H1 (cell line): ENCODE measurements at regions not wholly inside any gene's neighbourhood (a gene's known extent, or its start where the extent isn't known, plus 50 kb on each side); places are given as distances from the start of the nearest gene placed in this dataset.
A peak's percentile ranks its signal among the peaks of the same experiment; 100 is the strongest.

Source experiments
- CTCF ChIA-PET: fragments of 300-600 bp; sonication (Branson Sonifier 250); formaldehyde crosslinking; loops from one replicate; lab custom pipeline; 2021; ENCODE audit not compliant: partially characterized antibody; lab: Charles Lee
- POLR2A ChIA-PET: fragments of 300-600 bp; sonication (Branson Sonifier 250); formaldehyde crosslinking; loops from one replicate; lab custom pipeline; 2021; ENCODE audit warnings: inconsistent platforms; ENCODE audit not compliant: partially characterized antibody; lab: Charles Lee
- DNase-seq, 2 experiments: peaks; one replicate each; pipeline versions ENCODE4 v3.0.0 to v3.0.0-alpha.2; 2010 to 2022; ENCODE audit warnings: low spot score in 2 of 2, low read depth in 1 of 2, mixed read lengths in 1 of 2
- FAIRE-seq: peaks from 2 replicates; lab custom pipeline; 2011; peaks lifted over from hg19 to GRCh38; lab: Jason Lieb, UNC
- H2AFZ ChIP-seq: 2 replicates; pipeline ENCODE4 v1.8.1; 2012; ENCODE audit warnings: low read length, inconsistent platforms
- H2AK5ac ChIP-seq: 2 replicates; pipeline ENCODE4 v1.6.1; 2013; ENCODE audit warnings: low read depth, low read length
- H2BK120ac ChIP-seq: replicated peaks from 2 replicates; pipeline ENCODE3; 2013; ENCODE audit warnings: low read depth, low read length, inconsistent platforms
- H2BK12ac ChIP-seq: 2 replicates; pipeline ENCODE4 v1.6.1; 2013; ENCODE audit warnings: low read depth, low read length
- H2BK15ac ChIP-seq: 2 replicates; pipeline ENCODE4 v1.6.1; 2013; ENCODE audit warnings: low read length
- H2BK20ac ChIP-seq: 2 replicates; pipeline ENCODE4 v1.6.1; 2013; ENCODE audit warnings: low read length
- H2BK5ac ChIP-seq: 2 replicates; pipeline ENCODE4 v1.6.1; 2013; ENCODE audit warnings: low read depth, low read length
- H3K14ac ChIP-seq: 2 replicates; pipeline ENCODE4 v1.6.1; 2013; ENCODE audit warnings: inconsistent platforms; ENCODE audit not compliant: insufficient read length
- H3K18ac ChIP-seq: 2 replicates; pipeline ENCODE4 v1.6.1; 2013; ENCODE audit warnings: low read length; ENCODE audit errors: extremely low read depth
- H3K23ac ChIP-seq: 2 replicates; pipeline ENCODE4 v1.6.1; 2013; ENCODE audit warnings: inconsistent platforms; ENCODE audit not compliant: insufficient read length
- H3K23me2 ChIP-seq: 2 replicates; pipeline ENCODE4 v1.6.1; 2013; ENCODE audit warnings: low read depth, low read length
- H3K27ac ChIP-seq: 2 replicates; pipeline ENCODE4 v1.6.1; 2011; ENCODE audit warnings: low read depth, low read length, inconsistent platforms
- H3K27me3 ChIP-seq, 4 experiments: replicated peaks in 1 of 4; 1 replicate in 1 of 4; 2 replicates in 3 of 4; pipeline versions ENCODE4 v1.6.1 to v1.8.1; 2011 to 2013; ENCODE audit warnings: low read length in 3 of 4, mild to moderate bottlenecking in 3 of 4, inconsistent platforms in 2 of 4, mixed read lengths in 2 of 4, moderate library complexity in 1 of 4; ENCODE audit not compliant: control insufficient read depth in 3 of 4, insufficient read depth in 3 of 4; ENCODE audit errors: extremely low read depth in 1 of 4
- H3K36me3 ChIP-seq, 4 experiments: 2 replicates each; pipeline versions ENCODE4 v1.6.1 to v1.8.1; 2011 to 2013; ENCODE audit warnings: mild to moderate bottlenecking in 4 of 4, low read length in 3 of 4, moderate library complexity in 2 of 4, control low read depth in 1 of 4, inconsistent platforms in 1 of 4; ENCODE audit not compliant: insufficient read depth in 4 of 4, control insufficient read depth in 2 of 4
- H3K4ac ChIP-seq: replicated peaks from 2 replicates; pipeline ENCODE3; 2013; ENCODE audit warnings: low read length, low read depth, mixed read lengths, inconsistent platforms; ENCODE audit not compliant: insufficient read length
- H3K4me1 ChIP-seq, 4 experiments: replicated peaks in 1 of 4; 1 replicate in 1 of 4; 2 replicates in 3 of 4; pipeline versions ENCODE4 v1.6.1 to v1.8.1; 2011 to 2013; ENCODE audit warnings: low read length in 3 of 4, inconsistent platforms in 2 of 4, mixed read lengths in 1 of 4; ENCODE audit not compliant: insufficient read depth in 4 of 4, control insufficient read depth in 3 of 4
- H3K4me2 ChIP-seq, 2 experiments: 2 replicates each; pipeline versions ENCODE4 v1.6.1 to v1.8.1; 2011 to 2013; ENCODE audit warnings: low read depth in 2 of 2, low read length in 2 of 2, control low read depth in 1 of 2, inconsistent platforms in 1 of 2, mild to moderate bottlenecking in 1 of 2; ENCODE audit not compliant: insufficient read depth in 1 of 2
- H3K4me3 ChIP-seq, 4 experiments: fragments of 200-600, 300-600 bp in 1 of 4; sonication (generic), shearing (Covaris generic), sonication (Bioruptor Twin) in 1 of 4; 2 replicates each; pipeline versions ENCODE4 v1.5.1 to v1.8.1; 2011 to 2016; ENCODE audit warnings: low read length in 4 of 4, low read depth in 3 of 4, control low read depth in 2 of 4, inconsistent platforms in 2 of 4, mild to moderate bottlenecking in 2 of 4, mixed read lengths in 1 of 4, moderate library complexity in 1 of 4; ENCODE audit not compliant: insufficient read depth in 2 of 4; ENCODE audit errors: extremely low read depth in 1 of 4
- H3K56ac ChIP-seq: replicated peaks from 2 replicates; pipeline ENCODE3; 2013; ENCODE audit warnings: low read depth, mild to moderate bottlenecking, mixed read lengths, low read length, inconsistent platforms; ENCODE audit not compliant: insufficient read length
- H3K79me1 ChIP-seq: 2 replicates; pipeline ENCODE4 v1.6.1; 2013; ENCODE audit warnings: low read depth, low read length, control low read depth
- H3K79me2 ChIP-seq, 2 experiments: 2 replicates each; pipeline versions ENCODE4 v1.6.1 to v1.8.1; 2012 to 2013; ENCODE audit warnings: low read length in 2 of 2, mild to moderate bottlenecking in 2 of 2, inconsistent platforms in 1 of 2; ENCODE audit not compliant: insufficient read depth in 2 of 2, control insufficient read depth in 1 of 2
- H3K9ac ChIP-seq, 4 experiments: replicated peaks in 1 of 4; 1 replicate in 1 of 4; 2 replicates in 3 of 4; pipeline versions ENCODE4 v1.6.1 to v1.8.1; 2011 to 2013; ENCODE audit warnings: low read depth in 3 of 4, low read length in 3 of 4, control low read depth in 2 of 4, mild to moderate bottlenecking in 2 of 4, moderate library complexity in 2 of 4, inconsistent platforms in 1 of 4; ENCODE audit errors: extremely low read depth in 1 of 4
- H3K9me3 ChIP-seq, 2 experiments: 2 replicates each; pipeline versions ENCODE4 v1.6.1 to v1.8.1; 2012 to 2013; ENCODE audit warnings: mild to moderate bottlenecking in 2 of 2, moderate library complexity in 2 of 2, control low read depth in 1 of 2, inconsistent platforms in 1 of 2, low read depth in 1 of 2, low read length in 1 of 2, mixed read lengths in 1 of 2; ENCODE audit not compliant: insufficient read depth in 2 of 2
- H4K20me1 ChIP-seq, 2 experiments: replicated peaks in 1 of 2; 2 replicates each; pipeline versions ENCODE3 to v1.8.1; 2011 to 2013; ENCODE audit warnings: inconsistent platforms in 2 of 2, low read length in 2 of 2, mild to moderate bottlenecking in 1 of 2; ENCODE audit not compliant: insufficient read depth in 2 of 2, control insufficient read depth in 1 of 2
- H4K5ac ChIP-seq: 2 replicates; pipeline ENCODE4 v1.6.1; 2013; ENCODE audit warnings: low read length, low read depth, mixed read lengths, inconsistent platforms; ENCODE audit not compliant: insufficient read length
- H4K8ac ChIP-seq: 2 replicates; pipeline ENCODE4 v1.8.0; 2013; ENCODE audit warnings: mild to moderate bottlenecking, moderate library complexity, low read length, inconsistent platforms; ENCODE audit not compliant: insufficient read depth; ENCODE audit errors: extremely low read depth
- H4K91ac ChIP-seq: replicated peaks from 2 replicates; pipeline ENCODE3; 2013; ENCODE audit warnings: low read length, mixed read lengths, inconsistent platforms; ENCODE audit not compliant: insufficient read length
- CEBPB ChIP-seq: IDR thresholded peaks from 2 replicates; pipeline ENCODE4 v1.6.1; 2012; ENCODE audit warnings: low read depth, low read length
- CHD1 ChIP-seq: IDR thresholded peaks from 2 replicates; pipeline ENCODE4 v1.6.1; 2012; ENCODE audit warnings: low read depth, low read length, improper control_type of control experiment
- NANOG ChIP-seq: IDR thresholded peaks from 2 replicates; pipeline ENCODE4 v1.6.1; 2011; ENCODE audit warnings: low read length, low read depth, mild to moderate bottlenecking, inconsistent platforms; ENCODE audit not compliant: insufficient read depth, poor library complexity, severe bottlenecking
- RAD21 ChIP-seq, 2 experiments: IDR thresholded peaks in 1 of 2; conservative IDR thresholded peaks in 1 of 2; 2 replicates each; pipeline ENCODE4 v1.6.1; 2011; ENCODE audit warnings: low read depth in 2 of 2, low read length in 2 of 2, improper control_type of control experiment in 1 of 2, inconsistent platforms in 1 of 2, mild to moderate bottlenecking in 1 of 2, moderate library complexity in 1 of 2
- RFX5 ChIP-seq: IDR thresholded peaks from 2 replicates; pipeline ENCODE4 v1.6.1; 2011; ENCODE audit warnings: low read depth, low read length, improper control_type of control experiment, borderline replicate concordance
- SRF ChIP-seq: IDR thresholded peaks from 2 replicates; pipeline ENCODE4 v1.6.1; 2011; ENCODE audit warnings: mild to moderate bottlenecking, low read depth, low read length, moderate library complexity
- ZNF274 ChIP-seq: IDR thresholded peaks from 2 replicates; pipeline ENCODE4 v1.7.0; 2012; ENCODE audit warnings: low read length, borderline replicate concordance; ENCODE audit errors: extremely low read depth
- WGBS, 2 experiments: shearing (Covaris generic) in 1 of 2; methylation state at CpG; one replicate each; pipeline versions ENCODE4 v1.1.6 to v1.1.7; 2013 to 2015; ENCODE audit warnings: low lambda C conversion rate in 2 of 2, mixed read lengths in 2 of 2, inconsistent platforms in 1 of 2, low coverage in 1 of 2, missing lambda C conversion rate in 1 of 2; ENCODE audit not compliant: insufficient replicate concordance in 2 of 2, insufficient coverage in 1 of 2, insufficient read length in 1 of 2; ENCODE audit errors: extremely low coverage in 1 of 2, missing lambda C conversion rate in 1 of 2; 5-methylcytosine and 5-hydroxymethylcytosine counted together
- TF ChIP-seq, protein P1 (sequence below): IDR thresholded peaks from 2 replicates; pipeline ENCODE4 v1.6.1; 2012; ENCODE audit warnings: inconsistent platforms
- TF ChIP-seq, protein P2 (sequence below), 3 experiments: IDR thresholded peaks; 1 replicate in 2 of 3; 2 replicates in 1 of 3; pipeline versions ENCODE4 v1.5.1 to v1.6.1; 2011; ENCODE audit warnings: low read length in 3 of 3, mild to moderate bottlenecking in 3 of 3, inconsistent platforms in 2 of 3, low read depth in 1 of 3, moderate library complexity in 1 of 3; ENCODE audit not compliant: insufficient read depth in 1 of 3; ENCODE audit errors: control extremely low read depth in 1 of 3
- TF ChIP-seq, protein P3 (sequence below): IDR thresholded peaks from 2 replicates; pipeline ENCODE4 v1.6.1; 2012; ENCODE audit warnings: inconsistent platforms

DNA sequence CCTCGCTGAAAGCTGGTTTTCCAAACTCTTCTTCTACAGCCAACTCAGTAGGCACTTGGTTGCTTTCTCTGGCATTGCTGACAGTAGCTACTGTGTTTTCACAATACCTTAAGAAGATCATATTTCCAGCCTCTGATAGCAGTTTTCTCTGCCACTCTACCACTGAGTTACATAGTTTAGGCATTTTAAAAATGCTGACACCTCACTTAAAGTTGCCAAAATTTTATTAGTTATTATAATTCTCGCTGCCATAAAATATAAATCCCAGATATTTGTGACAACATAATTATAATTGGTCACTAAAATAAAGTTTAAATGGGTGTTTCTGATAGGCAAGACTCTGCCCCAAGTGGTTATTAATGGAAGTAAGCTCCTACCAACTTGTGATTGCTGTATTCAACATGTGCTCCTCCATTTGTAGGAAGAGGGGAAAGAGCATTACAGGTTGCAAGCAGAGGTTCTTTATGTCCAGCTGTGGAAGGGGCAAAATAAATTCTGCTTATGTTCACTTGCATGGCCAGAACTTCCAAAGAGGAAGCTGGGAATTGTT, 1202.8 kb downstream of the CNTNAP5 start:
- no peak overlapping the region for H3K27ac ChIP-seq
- no peak overlapping the region for H2BK20ac ChIP-seq
- no peak overlapping the region for H3K4ac ChIP-seq
- no peak for DNase-seq
- no peaks in the 10 kb centered on the region for H3K79me2 ChIP-seq
- H3K36me3 ChIP-seq: no peaks in the 10 kb centered on the region
- no peak overlapping the region for H2BK5ac ChIP-seq
- POLR2A ChIA-PET: no interaction called here
- H3K79me1 ChIP-seq: no peaks in the 10 kb centered on the region
- H3K4me1 ChIP-seq: no peaks in the 10 kb centered on the region
- H3K56ac ChIP-seq: no peak overlapping the region
- no peak overlapping the region for H2BK12ac ChIP-seq
- no peak overlapping the region for H3K18ac ChIP-seq
- CTCF ChIA-PET: interaction anchor here (0.6 to 2.3 kb wide), 31 partner anchors 10 to 1789 kb away, joined by 3 to 12 read pairs (median 4); no protein-coding TSS in a partner anchor
- no peaks in the 10 kb centered on the region for H3K9me3 ChIP-seq
- H2AK5ac ChIP-seq: no peak overlapping the region
- no peak overlapping the region for H2AFZ ChIP-seq
- H3K27me3 ChIP-seq: no peaks in the 10 kb centered on the region
- H3K4me2 ChIP-seq: no peak overlapping the region
- no peak overlapping the region for H2BK120ac ChIP-seq
- no peak overlapping the region for H2BK15ac ChIP-seq
- peak; percentile 32 for FAIRE-seq
- H4K5ac ChIP-seq: no peak overlapping the region
- 79% methylated on average over 2 of the region's 2 CpGs; no CpG with 5 or more reads in 1 of the 2 experiments for WGBS, 2 experiments
- no peaks in the 10 kb centered on the region for H3K23me2 ChIP-seq
- H4K8ac ChIP-seq: no peak overlapping the region
- no peak overlapping the region for H3K4me3 ChIP-seq
- no peaks in the 10 kb centered on the region for H4K20me1 ChIP-seq
- H3K9ac ChIP-seq: no peak overlapping the region
- no peak overlapping the region for H3K14ac ChIP-seq
- H4K91ac ChIP-seq: no peak overlapping the region
- no peak overlapping the region for H3K23ac ChIP-seq
- TF ChIP-seq CEBPB: no peak
- TF ChIP-seq, protein P1, sequence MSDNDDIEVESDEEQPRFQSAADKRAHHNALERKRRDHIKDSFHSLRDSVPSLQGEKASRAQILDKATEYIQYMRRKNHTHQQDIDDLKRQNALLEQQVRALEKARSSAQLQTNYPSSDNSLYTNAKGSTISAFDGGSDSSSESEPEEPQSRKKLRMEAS: peak; percentile 39; the same call in 1 of the 2 replicates
- no peak for TF ChIP-seq SRF
- TF ChIP-seq ZNF274: no peak
- TF ChIP-seq, protein P2, sequence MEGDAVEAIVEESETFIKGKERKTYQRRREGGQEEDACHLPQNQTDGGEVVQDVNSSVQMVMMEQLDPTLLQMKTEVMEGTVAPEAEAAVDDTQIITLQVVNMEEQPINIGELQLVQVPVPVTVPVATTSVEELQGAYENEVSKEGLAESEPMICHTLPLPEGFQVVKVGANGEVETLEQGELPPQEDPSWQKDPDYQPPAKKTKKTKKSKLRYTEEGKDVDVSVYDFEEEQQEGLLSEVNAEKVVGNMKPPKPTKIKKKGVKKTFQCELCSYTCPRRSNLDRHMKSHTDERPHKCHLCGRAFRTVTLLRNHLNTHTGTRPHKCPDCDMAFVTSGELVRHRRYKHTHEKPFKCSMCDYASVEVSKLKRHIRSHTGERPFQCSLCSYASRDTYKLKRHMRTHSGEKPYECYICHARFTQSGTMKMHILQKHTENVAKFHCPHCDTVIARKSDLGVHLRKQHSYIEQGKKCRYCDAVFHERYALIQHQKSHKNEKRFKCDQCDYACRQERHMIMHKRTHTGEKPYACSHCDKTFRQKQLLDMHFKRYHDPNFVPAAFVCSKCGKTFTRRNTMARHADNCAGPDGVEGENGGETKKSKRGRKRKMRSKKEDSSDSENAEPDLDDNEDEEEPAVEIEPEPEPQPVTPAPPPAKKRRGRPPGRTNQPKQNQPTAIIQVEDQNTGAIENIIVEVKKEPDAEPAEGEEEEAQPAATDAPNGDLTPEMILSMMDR (IDR thresholded peaks at IDR 0.05; ENCODE audit: control extremely low read depth in 1 of 3, insufficient read depth in 1 of 3, low read depth in 1 of 3, low read length in 3 of 3): peak in 1 of 3 experiments; percentile 52; a peak in 2 of 4 replicates
- no peak for TF ChIP-seq CHD1
- TF ChIP-seq RAD21 (IDR thresholded peaks at IDR 0.05 in 1 of 2, conservative IDR thresholded peaks at IDR 0.05 in 1 of 2; ENCODE audit: low read depth in 2 of 2, low read length in 2 of 2): peak; percentile 3 to 22; a peak in 2 of 4 replicates
- TF ChIP-seq, protein P3, sequence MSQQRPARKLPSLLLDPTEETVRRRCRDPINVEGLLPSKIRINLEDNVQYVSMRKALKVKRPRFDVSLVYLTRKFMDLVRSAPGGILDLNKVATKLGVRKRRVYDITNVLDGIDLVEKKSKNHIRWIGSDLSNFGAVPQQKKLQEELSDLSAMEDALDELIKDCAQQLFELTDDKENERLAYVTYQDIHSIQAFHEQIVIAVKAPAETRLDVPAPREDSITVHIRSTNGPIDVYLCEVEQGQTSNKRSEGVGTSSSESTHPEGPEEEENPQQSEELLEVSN: no peak
- no peak for TF ChIP-seq NANOG
- no peak for TF ChIP-seq RFX5
